NT2/D1 (cell line): ENCODE measurements at regions not wholly inside any gene's neighbourhood (a gene's known extent, or its start where the extent isn't known, plus 50 kb on each side); places are given as distances from the start of the nearest gene placed in this dataset.

Experiments used
- DNase-seq: peaks from one replicate; pipeline ENCODE4 v3.0.0-alpha.2; 2011; ENCODE audit warnings: low read depth, low spot score
- H3K27me3 ChIP-seq: 2 replicates; pipeline ENCODE4 v1.6.0; 2011; ENCODE audit warnings: mild to moderate bottlenecking; ENCODE audit not compliant: insufficient read length, insufficient read depth
- H3K36me3 ChIP-seq: 2 replicates; pipeline ENCODE4 v1.6.1; 2011; ENCODE audit warnings: mild to moderate bottlenecking, low read length, mixed read lengths; ENCODE audit not compliant: insufficient read depth, insufficient read length
- H3K4me1 ChIP-seq: 2 replicates; pipeline ENCODE4 v1.5.1; 2011; ENCODE audit not compliant: insufficient read depth, insufficient read length
- H3K4me3 ChIP-seq: 2 replicates; pipeline ENCODE4 v1.5.1; 2011; ENCODE audit warnings: low read depth; ENCODE audit not compliant: insufficient read length
- H3K9ac ChIP-seq: 2 replicates; pipeline ENCODE4 v1.6.0; 2011; ENCODE audit warnings: low read depth; ENCODE audit not compliant: insufficient read length
- H3K9me3 ChIP-seq: 2 replicates; pipeline ENCODE4 v1.5.1; 2011; ENCODE audit warnings: mild to moderate bottlenecking, low read length; ENCODE audit not compliant: insufficient read depth
- SUZ12 ChIP-seq: IDR thresholded peaks from 2 replicates; pipeline ENCODE4 v1.6.1; 2011; ENCODE audit not compliant: insufficient read length, insufficient read depth; ENCODE audit errors: extremely low read depth
- YY1 ChIP-seq: IDR thresholded peaks from 2 replicates; pipeline ENCODE4 v1.6.1; 2011; ENCODE audit not compliant: insufficient read length, insufficient read depth
- ZNF274 ChIP-seq: IDR thresholded peaks from 2 replicates; pipeline ENCODE4 v1.6.1; 2011; ENCODE audit warnings: mild to moderate bottlenecking, low read depth, low read length

- Histone ChIP-seq H3K27me3 (no peaks in the 10 kb centered on the region), H3K4me1 (no peaks in the 10 kb centered on the region), H3K4me3 (no peak overlapping the region), H3K9me3 (no peaks in the 10 kb centered on the region), H3K9ac (no peak overlapping the region), H3K36me3 (no peaks in the 10 kb centered on the region)
- DNase-seq, result no peak
- TF ChIP-seq SUZ12 (no peak), ZNF274 (no peak), YY1 (no peak)
Observed at GRCh38 chr2:37560863-37561614, 110.4 kb downstream of the CDC42EP3 start.

GRCh38 chr2:37561615-37562569 lies 109.5 kb downstream of the CDC42EP3 start:
- Histone ChIP-seq H3K9me3 (no peaks in the 10 kb centered on the region), H3K27me3 (no peaks in the 10 kb centered on the region), H3K4me1 (no peaks in the 10 kb centered on the region), H3K36me3 (no peaks in the 10 kb centered on the region), H3K9ac (no peak overlapping the region), H3K4me3 (no peak overlapping the region)
- DNase-seq, result no peak
- TF ChIP-seq SUZ12 (no peak), YY1 (no peak), ZNF274 (no peak)

GRCh38 chr2:37563375-37564015 lies 107.9 kb downstream of the CDC42EP3 start:
- H3K36me3 ChIP-seq, result no peaks in the 10 kb centered on the region
- no peak overlapping the region for H3K9ac ChIP-seq
- DNase-seq, result no peak
- H3K4me3 ChIP-seq, result no peak overlapping the region
- no peaks in the 10 kb centered on the region for H3K9me3 ChIP-seq
- no peaks in the 10 kb centered on the region for H3K27me3 ChIP-seq
- TF ChIP-seq YY1 (no peak), ZNF274 (no peak), SUZ12 (no peak)
- H3K4me1 ChIP-seq, result no peaks in the 10 kb centered on the region

- Histone ChIP-seq H3K4me3 (no peak overlapping the region), H3K4me1 (no peaks in the 10 kb centered on the region), H3K9ac (no peak overlapping the region), H3K27me3 (no peaks in the 10 kb centered on the region), H3K36me3 (no peaks in the 10 kb centered on the region), H3K9me3 (no peaks in the 10 kb centered on the region)
- DNase-seq, result no peak
- no peak for TF ChIP-seq YY1
- TF ChIP-seq SUZ12, result no peak
- TF ChIP-seq ZNF274, result no peak
Observed at GRCh38 chr2:37564356-37564755, 107.1 kb downstream of the CDC42EP3 start.

GRCh38 chr2:37566517-37566981 lies 104.9 kb downstream of the CDC42EP3 start:
- no peaks in the 10 kb centered on the region for H3K4me1 ChIP-seq
- H3K27me3 ChIP-seq, result no peaks in the 10 kb centered on the region
- no peak for DNase-seq
- no peak overlapping the region for H3K9ac ChIP-seq
- no peak for TF ChIP-seq YY1
- TF ChIP-seq SUZ12, result no peak
- no peak for TF ChIP-seq ZNF274
- no peak overlapping the region for H3K4me3 ChIP-seq
- H3K36me3 ChIP-seq, result no peaks in the 10 kb centered on the region
- H3K9me3 ChIP-seq, result no peaks in the 10 kb centered on the region

GRCh38 chr2:37568565-37568964 lies 102.9 kb downstream of the CDC42EP3 start:
- no peak for DNase-seq
- Histone ChIP-seq H3K27me3 (no peaks in the 10 kb centered on the region), H3K9me3 (no peaks in the 10 kb centered on the region), H3K4me3 (no peak overlapping the region), H3K9ac (no peak overlapping the region), H3K4me1 (no peaks in the 10 kb centered on the region), H3K36me3 (no peaks in the 10 kb centered on the region)
- no peak for TF ChIP-seq YY1
- no peak for TF ChIP-seq SUZ12
- no peak for TF ChIP-seq ZNF274
